IMR-90 (cell line): ENCODE measurements at regions not wholly inside any gene's neighbourhood (a gene's known extent, or its start where the extent isn't known, plus 50 kb on each side); places are given as distances from the start of the nearest gene placed in this dataset.

Experiments used
- ATAC-seq: fragments of 200-7000 bp; cut with Tn5 transposase; 2 replicates; pipeline ENCODE4 v1.9.1; 2020; ENCODE audit warnings: low read depth, mild to moderate bottlenecking, moderate library complexity
- BruUV-seq: library from RNA; stranded (reverse); fragments of 400-500 nt; replicated peaks from 2 replicates; lab custom pipeline; 2021; lab: Mats Ljungman, UMichigan
- CTCF ChIA-PET: fragments of 300-600 bp; formaldehyde crosslinking; extraction: SDS; loops from one replicate; lab custom pipeline; 2021; ENCODE audit warnings: antibody characterized with exemption; lab: Yijun Ruan, JAX
- POLR2A ChIA-PET: fragments of 300-600 bp; sonication (Branson Sonifier 250); formaldehyde crosslinking; loops from one replicate; lab custom pipeline; 2022; ENCODE audit warnings: antibody characterized with exemption; ENCODE audit not compliant: unreplicated experiment; lab: Charles Lee
- DNase-seq: peaks from one replicate; pipeline ENCODE4 v3.0.0; 2013
- H2AFZ ChIP-seq: replicated peaks from 2 replicates; pipeline ENCODE3; 2013; ENCODE audit warnings: low read length, mild to moderate bottlenecking; ENCODE audit not compliant: poor library complexity
- H2AK5ac ChIP-seq: 2 replicates; pipeline ENCODE4 v1.6.1; 2013; ENCODE audit warnings: low read depth, low read length, inconsistent platforms
- H2AK9ac ChIP-seq: replicated peaks from 2 replicates; pipeline ENCODE3; 2013; ENCODE audit warnings: mild to moderate bottlenecking, low read depth, low read length, moderate library complexity; ENCODE audit not compliant: poor library complexity
- H2BK120ac ChIP-seq: 2 replicates; pipeline ENCODE4 v1.6.1; 2013; ENCODE audit warnings: low read depth, low read length, inconsistent platforms
- H2BK15ac ChIP-seq: 3 replicates; pipeline ENCODE4 v1.6.1; 2013; ENCODE audit warnings: low read depth, low read length, inconsistent platforms
- H2BK20ac ChIP-seq: 2 replicates; pipeline ENCODE4 v1.6.1; 2013; ENCODE audit warnings: low read depth, mild to moderate bottlenecking, inconsistent platforms, low read length, moderate library complexity
- H2BK5ac ChIP-seq: 2 replicates; pipeline ENCODE4 v1.6.1; 2013; ENCODE audit warnings: mild to moderate bottlenecking, low read depth, low read length, inconsistent platforms; ENCODE audit not compliant: poor library complexity, severe bottlenecking
- H3K14ac ChIP-seq: replicated peaks from 2 replicates; pipeline ENCODE4 v1.6.1; 2013; ENCODE audit warnings: low read depth, low read length, inconsistent platforms
- H3K18ac ChIP-seq: 2 replicates; pipeline ENCODE4 v1.6.1; 2013; ENCODE audit warnings: low read depth, low read length, control low read depth
- H3K23ac ChIP-seq: 2 replicates; pipeline ENCODE4 v1.6.1; 2013; ENCODE audit warnings: low read depth, low read length, inconsistent platforms
- H3K27ac ChIP-seq: 2 replicates; pipeline ENCODE4 v1.5.1; 2013; ENCODE audit warnings: mild to moderate bottlenecking, control low read depth, low read length; ENCODE audit not compliant: insufficient read depth
- H3K27me3 ChIP-seq: 2 replicates; pipeline ENCODE4 v1.6.1; 2013; ENCODE audit warnings: low read length; ENCODE audit not compliant: control insufficient read depth, insufficient read depth
- H3K36me3 ChIP-seq: 2 replicates; pipeline ENCODE4 v1.6.1; 2013; ENCODE audit warnings: low read length, mixed read lengths; ENCODE audit not compliant: control insufficient read depth, insufficient read depth
- H3K4ac ChIP-seq: 2 replicates; pipeline ENCODE4 v1.6.1; 2013; ENCODE audit warnings: low read depth, low read length, inconsistent platforms
- H3K4me1 ChIP-seq: 2 replicates; pipeline ENCODE4 v1.6.1; 2013; ENCODE audit warnings: low read length, mixed read lengths; ENCODE audit not compliant: control insufficient read depth, insufficient read depth
- H3K4me2 ChIP-seq: 2 replicates; pipeline ENCODE4 v1.6.1; 2013; ENCODE audit warnings: low read depth, mild to moderate bottlenecking, control low read depth, low read length, moderate library complexity
- H3K4me3 ChIP-seq: 2 replicates; pipeline ENCODE4 v1.5.1; 2013; ENCODE audit warnings: low read depth, mild to moderate bottlenecking, control low read depth, low read length, moderate library complexity; ENCODE audit not compliant: insufficient read depth
- H3K56ac ChIP-seq: 2 replicates; pipeline ENCODE4 v1.6.1; 2013; ENCODE audit warnings: low read length, inconsistent platforms; ENCODE audit not compliant: insufficient read depth; ENCODE audit errors: extremely low read depth
- H3K79me1 ChIP-seq, 2 experiments: 2 replicates each; pipeline ENCODE4 v1.6.1; 2013; ENCODE audit warnings: low read length in 2 of 2, inconsistent platforms in 1 of 2, low read depth in 1 of 2
- H3K9ac ChIP-seq: 2 replicates; pipeline ENCODE4 v1.6.1; 2013; ENCODE audit warnings: low read depth, low read length, control low read depth
- H3K9me1 ChIP-seq: 2 replicates; pipeline ENCODE4 v1.6.1; 2013; ENCODE audit warnings: low read length, inconsistent platforms; ENCODE audit not compliant: insufficient read depth
- H3K9me3 ChIP-seq: 2 replicates; pipeline ENCODE4 v1.6.1; 2013; ENCODE audit warnings: low read length; ENCODE audit not compliant: control insufficient read depth, insufficient read depth
- H4K20me1 ChIP-seq: 2 replicates; pipeline ENCODE4 v1.6.1; 2013; ENCODE audit warnings: low read length, inconsistent platforms; ENCODE audit not compliant: insufficient read depth
- H4K5ac ChIP-seq: 2 replicates; pipeline ENCODE4 v1.6.1; 2013; ENCODE audit warnings: mild to moderate bottlenecking, low read depth, low read length, control low read depth
- H4K8ac ChIP-seq, 2 experiments: 2 replicates each; pipeline ENCODE4 v1.6.1; 2013; ENCODE audit warnings: low read depth in 2 of 2, low read length in 2 of 2, control low read depth in 1 of 2, inconsistent platforms in 1 of 2
- H4K91ac ChIP-seq: 2 replicates; pipeline ENCODE4 v1.6.1; 2013; ENCODE audit warnings: low read depth, low read length, inconsistent platforms; ENCODE audit not compliant: insufficient read depth
- NFE2L2 ChIP-seq: fragments of 150-350 bp; IDR thresholded peaks from 2 replicates; pipeline ENCODE4 v1.6.1; 2016; ENCODE audit warnings: low read depth, mild to moderate bottlenecking, low read length
- WGBS, 2 experiments: methylation state at CpG; one replicate each; pipeline versions ENCODE4 v1.1.5 to v1.1.7; 2013; ENCODE audit warnings: missing lambda C conversion rate in 2 of 2; ENCODE audit not compliant: insufficient read length in 1 of 2; ENCODE audit errors: extremely low coverage in 2 of 2; 5-methylcytosine and 5-hydroxymethylcytosine counted together
- dilution Hi-C: fragments of 300-500 bp; cut with HindIII; formaldehyde crosslinking; loops from one replicate; pipeline ENCODE4 v1.14.3; 2018; ENCODE audit warnings: low sequenced_read_pairs; ENCODE audit not compliant: unreplicated experiment
- in situ Hi-C: fragments of 300-500 bp; cut with MboI; formaldehyde crosslinking; loops from 3 replicates; pipeline ENCODE4 v1.14.3; 2019; ENCODE audit warnings: low sequenced_read_pairs, inconsistent platforms, mixed read lengths
- intact Hi-C: fragments of 100-400 bp; cut with micrococcal nuclease; formaldehyde crosslinking; loops from 2 replicates; pipeline ENCODE4 v1.10.0; 2022

GRCh38 chr5:125100342-125100741 lies 353.9 kb upstream of the ZNF608 start:
- H3K9me3 ChIP-seq = no peaks in the 10 kb centered on the region
- ChIA-PET CTCF (no interaction called here), POLR2A (no interaction called here)
- ATAC-seq (no peak), DNase-seq (no peak)
- no peak overlapping the region for H4K8ac ChIP-seq
- H3K36me3 ChIP-seq = no peaks in the 10 kb centered on the region
- no peak overlapping the region for H2BK120ac ChIP-seq
- H2BK5ac ChIP-seq = no peak overlapping the region
- no peak overlapping the region for H2BK20ac ChIP-seq
- H3K4me2 ChIP-seq = no peak overlapping the region
- no peak overlapping the region for H2AFZ ChIP-seq
- H3K23ac ChIP-seq = no peak overlapping the region
- H3K56ac ChIP-seq = no peak overlapping the region
- H2AK5ac ChIP-seq = no peak overlapping the region
- H3K4ac ChIP-seq = no peak overlapping the region
- no peaks in the 10 kb centered on the region for H3K79me1 ChIP-seq
- no peak for TF ChIP-seq NFE2L2
- H4K20me1 ChIP-seq = no peaks in the 10 kb centered on the region
- no peak overlapping the region for H4K91ac ChIP-seq
- H3K18ac ChIP-seq = no peak overlapping the region
- H2AK9ac ChIP-seq = no peak overlapping the region
- H3K4me3 ChIP-seq = no peak overlapping the region
- no peaks in the 10 kb centered on the region for H3K9me1 ChIP-seq
- no peaks in the 10 kb centered on the region for H3K4me1 ChIP-seq
- dilution Hi-C loops = no loop called here
- H3K27ac ChIP-seq = no peak overlapping the region
- WGBS, 2 experiments = 100% methylated on average over 1 of the region's 1 CpG; no CpG with 5 or more reads in 1 of the 2 experiments
- no peak overlapping the region for H3K9ac ChIP-seq
- intact Hi-C loops = no loop called here
- no peak overlapping the region for H4K5ac ChIP-seq
- H2BK15ac ChIP-seq = no peak overlapping the region
- no peak overlapping the region for H3K14ac ChIP-seq
- no peaks in the 10 kb centered on the region for H3K27me3 ChIP-seq
- BruUV-seq = no TSS peak
- in situ Hi-C loops = no loop called here
